Amniotic stem cell (primary cell): ENCODE measurements at regions not wholly inside any gene's neighbourhood (a gene's known extent, or its start where the extent isn't known, plus 50 kb on each side); places are given as distances from the start of the nearest gene placed in this dataset.

Source experiments
- DNase-seq: peaks from one replicate; lab custom pipeline; 2025; lab: John Stamatoyannopoulos, UW

GRCh38 chr18:72181241-72181764, 362.8 kb downstream of the CBLN2 start:
- no peak for DNase-seq

GRCh38 chr18:72180689-72181088, 363.5 kb downstream of the CBLN2 start:
- DNase-seq = no peak

GRCh38 chr18:72174972-72175649, 369.0 kb downstream of the CBLN2 start:
- DNase-seq = no peak

- DNase-seq = no peak
Measured at GRCh38 chr18:72171596-72171995, 372.5 kb downstream of the CBLN2 start.

GRCh38 chr18:72161691-72162090, 382.5 kb downstream of the CBLN2 start:
- no peak for DNase-seq

- no peak for DNase-seq
Measured at GRCh38 chr18:72160510-72161445, 383.4 kb downstream of the CBLN2 start.

- no peak for DNase-seq
Measured at GRCh38 chr18:72155327-72155726, 388.8 kb downstream of the CBLN2 start.

GRCh38 chr18:72154926-72155325, 389.2 kb downstream of the CBLN2 start:
- DNase-seq = no peak

- DNase-seq = no peak
Measured at GRCh38 chr18:72152935-72153334, 391.2 kb downstream of the CBLN2 start.

- DNase-seq = no peak
Measured at GRCh38 chr18:72147830-72148229, 396.3 kb downstream of the CBLN2 start.

- DNase-seq = no peak
Measured at GRCh38 chr18:72140007-72140406, 404.1 kb downstream of the CBLN2 start.

GRCh38 chr18:72128649-72129048, 415.5 kb downstream of the CBLN2 start:
- no peak for DNase-seq

GRCh38 chr18:72122103-72122502, 422.0 kb downstream of the CBLN2 start:
- no peak for DNase-seq

- no peak for DNase-seq
Measured at GRCh38 chr18:72119082-72119481, 425.1 kb downstream of the CBLN2 start.

GRCh38 chr18:72114801-72115594, 429.1 kb downstream of the CBLN2 start:
- no peak for DNase-seq

GRCh38 chr18:72107647-72108383, 436.3 kb downstream of the CBLN2 start:
- no peak for DNase-seq

- DNase-seq = no peak
Measured at GRCh38 chr18:72104851-72105250, 439.3 kb downstream of the CBLN2 start.

- DNase-seq = no peak
Measured at GRCh38 chr18:72102412-72102811, 441.7 kb downstream of the CBLN2 start.

- DNase-seq = no peak
Measured at GRCh38 chr18:72100465-72101004, 443.6 kb downstream of the CBLN2 start.

- no peak for DNase-seq
Measured at GRCh38 chr18:72091369-72091768, 452.8 kb downstream of the CBLN2 start.

GRCh38 chr18:72089432-72089831, 454.7 kb downstream of the CBLN2 start:
- no peak for DNase-seq
